WI38 (cell line): ENCODE measurements at regions not wholly inside any gene's neighbourhood (a gene's known extent, or its start where the extent isn't known, plus 50 kb on each side); places are given as distances from the start of the nearest gene placed in this dataset.

Source experiments
- H3K4me3 ChIP-seq: 2 replicates; pipeline ENCODE4 v1.5.1; 2011; ENCODE audit warnings: low read depth, mild to moderate bottlenecking, control low read depth, low read length
- TF ChIP-seq, protein P1 (sequence below): IDR thresholded peaks from 2 replicates; pipeline ENCODE4 v1.5.1; 2012; ENCODE audit warnings: low read depth, mild to moderate bottlenecking, control low read depth, low read length

DNA sequence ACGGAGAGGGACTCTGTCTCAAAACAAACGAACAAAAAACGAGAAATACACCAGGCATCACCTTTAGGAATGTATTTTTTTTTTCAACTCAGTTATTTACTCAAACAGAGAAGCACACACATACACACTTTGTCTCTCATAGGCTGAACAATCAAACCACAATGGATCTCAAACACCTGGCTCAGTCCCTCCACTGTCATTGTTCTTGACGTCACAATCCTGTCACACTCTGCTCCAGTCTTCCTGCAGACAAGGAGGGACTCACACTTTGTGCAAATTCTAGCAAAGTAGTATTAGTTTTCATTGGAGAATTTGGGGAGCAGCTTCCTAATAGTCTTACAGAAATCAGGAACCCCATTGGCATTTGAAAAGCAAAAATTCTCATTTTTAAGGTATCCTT lies 727.8 kb downstream of the BCL11B start:
- TF ChIP-seq, protein P1, sequence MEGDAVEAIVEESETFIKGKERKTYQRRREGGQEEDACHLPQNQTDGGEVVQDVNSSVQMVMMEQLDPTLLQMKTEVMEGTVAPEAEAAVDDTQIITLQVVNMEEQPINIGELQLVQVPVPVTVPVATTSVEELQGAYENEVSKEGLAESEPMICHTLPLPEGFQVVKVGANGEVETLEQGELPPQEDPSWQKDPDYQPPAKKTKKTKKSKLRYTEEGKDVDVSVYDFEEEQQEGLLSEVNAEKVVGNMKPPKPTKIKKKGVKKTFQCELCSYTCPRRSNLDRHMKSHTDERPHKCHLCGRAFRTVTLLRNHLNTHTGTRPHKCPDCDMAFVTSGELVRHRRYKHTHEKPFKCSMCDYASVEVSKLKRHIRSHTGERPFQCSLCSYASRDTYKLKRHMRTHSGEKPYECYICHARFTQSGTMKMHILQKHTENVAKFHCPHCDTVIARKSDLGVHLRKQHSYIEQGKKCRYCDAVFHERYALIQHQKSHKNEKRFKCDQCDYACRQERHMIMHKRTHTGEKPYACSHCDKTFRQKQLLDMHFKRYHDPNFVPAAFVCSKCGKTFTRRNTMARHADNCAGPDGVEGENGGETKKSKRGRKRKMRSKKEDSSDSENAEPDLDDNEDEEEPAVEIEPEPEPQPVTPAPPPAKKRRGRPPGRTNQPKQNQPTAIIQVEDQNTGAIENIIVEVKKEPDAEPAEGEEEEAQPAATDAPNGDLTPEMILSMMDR, result no peak
- H3K4me3 ChIP-seq, result no peak overlapping the region

DNA sequence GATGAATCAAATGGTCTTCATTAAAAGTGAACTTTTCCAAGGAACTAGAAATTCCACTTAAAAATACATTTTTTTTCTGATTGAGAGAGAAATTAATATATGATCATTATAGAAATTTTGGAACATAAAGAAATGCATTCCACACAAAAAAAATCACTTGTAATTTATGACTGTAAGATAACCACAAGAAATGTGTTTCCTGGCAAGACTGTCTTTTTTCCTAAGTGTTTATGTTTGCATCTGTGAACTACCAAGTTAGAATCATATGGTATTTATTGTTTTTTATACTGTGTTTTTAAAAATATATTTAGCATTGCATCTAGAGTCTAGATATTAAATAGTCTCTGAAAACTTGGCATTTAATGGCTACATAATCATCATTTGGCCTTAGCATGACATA lies 726.8 kb downstream of the BCL11B start:
- no peak overlapping the region for H3K4me3 ChIP-seq
- TF ChIP-seq, protein P1, result no peak

DNA sequence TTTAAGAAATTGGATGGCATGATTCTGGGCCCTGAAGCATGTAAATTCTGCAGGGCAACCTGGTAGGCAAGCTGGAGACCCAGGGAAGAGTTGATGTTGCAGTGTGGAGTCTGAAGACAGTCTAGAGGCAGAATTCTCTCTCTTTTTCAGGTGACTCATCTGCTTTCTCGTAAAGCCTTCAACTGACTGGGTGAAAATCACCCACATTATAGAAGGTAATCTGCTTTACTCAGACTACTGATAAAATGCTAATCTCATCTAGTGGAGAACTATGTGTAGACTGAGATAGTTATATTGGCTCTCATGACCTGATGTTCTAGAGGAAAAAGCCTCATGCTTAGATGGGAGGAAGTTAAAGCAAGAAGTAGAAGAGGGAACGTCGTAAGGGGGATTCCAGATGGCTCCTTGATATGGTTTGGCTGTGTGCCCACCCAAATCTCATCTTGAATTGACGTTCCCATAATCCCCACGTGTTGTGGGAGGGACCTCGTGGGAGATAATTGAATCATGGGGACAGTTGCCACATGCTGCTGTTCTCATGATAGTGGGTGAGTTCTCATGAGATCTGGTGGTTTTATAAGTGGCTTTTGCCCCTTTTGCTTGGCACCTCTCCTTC lies 723.8 kb downstream of the BCL11B start:
- no peak overlapping the region for H3K4me3 ChIP-seq

DNA sequence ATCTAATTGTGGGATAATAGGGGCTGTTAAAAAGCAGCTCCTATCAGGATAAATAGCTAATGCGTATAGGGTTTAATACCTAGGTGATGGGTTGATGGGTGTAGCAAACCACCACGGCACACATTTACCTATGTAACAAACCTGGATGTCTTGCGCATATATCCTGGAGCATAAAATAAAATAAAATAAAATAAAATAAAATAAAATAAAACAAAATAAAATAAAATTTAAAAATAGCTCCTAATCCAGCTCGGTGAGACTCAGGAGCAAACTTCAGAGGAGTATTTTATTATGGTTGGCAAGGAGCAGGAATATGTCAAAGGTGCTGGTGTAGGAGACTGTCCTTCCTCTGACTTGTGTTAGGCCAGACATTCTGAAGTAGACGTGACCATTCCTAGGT lies 721.0 kb downstream of the BCL11B start:
- no peak overlapping the region for H3K4me3 ChIP-seq
- TF ChIP-seq, protein P1, result no peak

More for the DNA sequence above, 723.8 kb downstream of the BCL11B start:
- TF ChIP-seq, protein P1, result no peak

DNA sequence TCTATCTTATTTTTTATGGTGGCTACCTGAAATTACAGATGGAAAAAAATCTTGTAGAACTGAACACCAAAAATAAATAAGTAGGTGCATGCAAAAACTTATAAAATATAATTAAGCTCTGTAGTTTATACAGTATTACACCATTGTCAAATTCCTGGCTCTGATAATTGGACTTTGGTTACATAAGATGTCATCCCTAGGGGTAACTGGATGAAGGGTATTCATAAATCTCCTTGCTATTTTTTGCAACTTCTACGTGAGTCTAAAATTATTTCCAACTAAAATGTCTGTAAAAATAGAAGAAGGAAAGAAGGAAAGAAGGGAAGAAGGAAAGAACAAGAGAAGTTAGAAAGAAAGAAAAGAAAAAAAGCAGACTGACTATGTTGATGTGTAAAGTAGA lies 716.6 kb downstream of the BCL11B start:
- TF ChIP-seq, protein P1, result no peak
- H3K4me3 ChIP-seq, result no peak overlapping the region

DNA sequence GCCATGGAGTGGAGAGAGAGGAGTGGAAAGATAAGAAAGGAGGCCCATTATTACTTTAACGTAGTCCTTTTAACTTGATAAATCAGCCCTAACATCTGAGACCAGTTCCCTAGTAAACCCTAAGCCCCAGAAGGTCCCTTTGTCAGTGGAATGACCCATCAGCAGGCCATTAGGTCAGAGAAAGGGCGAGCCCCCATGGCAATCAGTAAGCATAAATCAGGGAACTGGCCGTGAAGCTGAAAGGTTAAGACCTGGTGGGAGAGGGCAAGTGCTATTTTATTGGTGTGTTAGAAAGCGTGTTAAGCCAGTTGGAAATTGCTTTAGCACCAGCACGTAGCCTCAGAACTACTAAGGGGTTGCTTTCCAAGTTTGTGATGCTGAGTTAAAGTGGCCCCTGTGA lies 708.0 kb downstream of the BCL11B start:
- no peak overlapping the region for H3K4me3 ChIP-seq
- TF ChIP-seq, protein P1, result no peak

DNA sequence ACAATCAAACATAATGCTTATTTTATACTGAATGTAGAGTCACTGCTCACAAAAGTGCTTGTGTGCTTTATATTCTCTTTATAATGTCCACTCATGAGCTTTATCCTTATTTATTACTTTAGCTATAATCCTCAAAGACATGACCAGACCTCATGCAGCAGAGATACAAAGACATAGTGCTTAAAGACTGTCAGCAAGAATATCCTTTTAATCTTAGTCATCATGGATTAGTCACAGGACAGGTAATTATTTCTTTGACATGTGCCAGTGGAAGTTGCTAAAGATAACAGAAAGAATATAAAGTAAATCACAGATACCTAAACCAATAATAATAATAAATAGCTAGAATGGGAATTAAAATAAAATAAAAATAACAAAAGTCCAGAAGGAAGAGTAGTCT lies 707.5 kb downstream of the BCL11B start:
- TF ChIP-seq, protein P1, result no peak
- no peak overlapping the region for H3K4me3 ChIP-seq
